H9 (cell line): ENCODE measurements at regions not wholly inside any gene's neighbourhood (a gene's known extent, or its start where the extent isn't known, plus 50 kb on each side); places are given as distances from the start of the nearest gene placed in this dataset.

Experiments used
- DNase-seq: peaks from one replicate; pipeline ENCODE4 v3.0.0-alpha.2; 2017
- H2AFZ ChIP-seq: one replicate; pipeline ENCODE4 v1.6.1; 2013; ENCODE audit warnings: mild to moderate bottlenecking, low read length, control low read depth, moderate library complexity
- H2AK5ac ChIP-seq: 2 replicates; pipeline ENCODE4 v1.6.1; 2013; ENCODE audit warnings: low read length, control low read depth, mixed read lengths; ENCODE audit not compliant: insufficient read length
- H2BK120ac ChIP-seq: one replicate; pipeline ENCODE4 v1.6.1; 2013; ENCODE audit warnings: low read depth, mild to moderate bottlenecking, low read length, control low read depth, inconsistent platforms; ENCODE audit not compliant: poor library complexity, severe bottlenecking
- H2BK12ac ChIP-seq: 2 replicates; pipeline ENCODE4 v1.6.1; 2013; ENCODE audit warnings: low read length, control low read depth, mixed read lengths, low read depth; ENCODE audit not compliant: insufficient read length
- H2BK15ac ChIP-seq: 2 replicates; pipeline ENCODE4 v1.6.1; 2013; ENCODE audit warnings: low read depth, low read length, control low read depth
- H2BK20ac ChIP-seq: one replicate; pipeline ENCODE4 v1.6.1; 2013; ENCODE audit warnings: low read depth, mild to moderate bottlenecking, low read length, control low read depth, inconsistent platforms; ENCODE audit not compliant: poor library complexity, severe bottlenecking
- H2BK5ac ChIP-seq: 2 replicates; pipeline ENCODE4 v1.6.1; 2013; ENCODE audit warnings: low read length, control low read depth, mixed read lengths; ENCODE audit not compliant: insufficient read length
- H3K14ac ChIP-seq: 2 replicates; pipeline ENCODE4 v1.6.1; 2013; ENCODE audit warnings: low read length, control low read depth; ENCODE audit not compliant: insufficient read depth
- H3K18ac ChIP-seq: 2 replicates; pipeline ENCODE4 v1.6.1; 2013; ENCODE audit warnings: low read depth, mild to moderate bottlenecking, mixed read lengths, low read length, control low read depth; ENCODE audit not compliant: insufficient read length
- H3K23ac ChIP-seq: 2 replicates; pipeline ENCODE4 v1.6.1; 2013; ENCODE audit warnings: low read length, control low read depth, mixed read lengths, low read depth; ENCODE audit not compliant: insufficient read length
- H3K23me2 ChIP-seq: 2 replicates; pipeline ENCODE4 v1.6.1; 2013; ENCODE audit warnings: low read depth, mild to moderate bottlenecking, mixed read lengths, low read length, control low read depth; ENCODE audit not compliant: insufficient read length, poor library complexity, severe bottlenecking
- H3K27ac ChIP-seq: 2 replicates; pipeline ENCODE4 v1.5.1; 2013; ENCODE audit warnings: low read length, control low read depth, mixed read lengths, low read depth; ENCODE audit not compliant: insufficient read length
- H3K27me3 ChIP-seq: 2 replicates; pipeline ENCODE4 v1.6.1; 2013; ENCODE audit warnings: low read length, control low read depth, inconsistent platforms; ENCODE audit not compliant: insufficient read depth
- H3K4ac ChIP-seq: 2 replicates; pipeline ENCODE4 v1.6.1; 2013; ENCODE audit warnings: low read depth, mild to moderate bottlenecking, control low read depth, inconsistent platforms, low read length, moderate library complexity
- H3K4me1 ChIP-seq: 2 replicates; pipeline ENCODE4 v1.6.1; 2013; ENCODE audit warnings: low read length, control low read depth, inconsistent platforms; ENCODE audit not compliant: insufficient read depth
- H3K4me2 ChIP-seq: 2 replicates; pipeline ENCODE4 v1.6.1; 2013; ENCODE audit warnings: low read length, control low read depth, mixed read lengths; ENCODE audit not compliant: insufficient read length, insufficient read depth
- H3K56ac ChIP-seq: 2 replicates; pipeline ENCODE4 v1.6.1; 2013; ENCODE audit warnings: low read depth, mild to moderate bottlenecking, mixed read lengths, low read length, control low read depth; ENCODE audit not compliant: insufficient read length
- H3K79me1 ChIP-seq: 2 replicates; pipeline ENCODE4 v1.6.1; 2013; ENCODE audit warnings: low read depth, mild to moderate bottlenecking, moderate library complexity, low read length, control low read depth, inconsistent platforms; ENCODE audit not compliant: insufficient read depth, poor library complexity, severe bottlenecking
- H3K79me2 ChIP-seq: 2 replicates; pipeline ENCODE4 v1.6.1; 2013; ENCODE audit warnings: low read length, control low read depth, inconsistent platforms; ENCODE audit not compliant: insufficient read depth
- H3K9ac ChIP-seq: 2 replicates; pipeline ENCODE4 v1.6.1; 2013; ENCODE audit warnings: low read length, control low read depth, mixed read lengths; ENCODE audit not compliant: insufficient read length; ENCODE audit errors: extremely low read depth
- H3K9me3 ChIP-seq: one replicate; pipeline ENCODE4 v1.6.1; 2013; ENCODE audit warnings: low read depth, low read length, inconsistent platforms; ENCODE audit not compliant: control insufficient read depth
- H3T11ph ChIP-seq: one replicate; pipeline ENCODE4 v1.6.1; 2013; ENCODE audit warnings: mild to moderate bottlenecking, low read length, control low read depth, inconsistent platforms
- H4K20me1 ChIP-seq: one replicate; pipeline ENCODE4 v1.6.1; 2013; ENCODE audit not compliant: control insufficient read depth, insufficient read length, insufficient read depth
- H4K5ac ChIP-seq: 2 replicates; pipeline ENCODE4 v1.6.1; 2013; ENCODE audit warnings: low read depth, mild to moderate bottlenecking, mixed read lengths, low read length, control low read depth; ENCODE audit not compliant: insufficient read length
- H4K8ac ChIP-seq: replicated peaks from 2 replicates; pipeline ENCODE4 v1.6.1; 2013; ENCODE audit warnings: low read length, control low read depth, mixed read lengths, low read depth; ENCODE audit not compliant: insufficient read length
- H4K91ac ChIP-seq: 2 replicates; pipeline ENCODE4 v1.6.1; 2013; ENCODE audit warnings: low read depth, mild to moderate bottlenecking, moderate library complexity, mixed read lengths, low read length, control low read depth; ENCODE audit not compliant: insufficient read length
- H3K27ac Mint-ChIP-seq, 3 experiments: 2 replicates in 2 of 3; 3 replicates in 1 of 3; pipeline ENCODE4 v1.8.0; 2020 to 2021; ENCODE audit warnings: mixed read lengths in 3 of 3, mild to moderate bottlenecking in 1 of 3, moderate library complexity in 1 of 3
- H3K27me3 Mint-ChIP-seq: 2 replicates; pipeline ENCODE4 v1.8.0; 2021; ENCODE audit warnings: low read depth, mild to moderate bottlenecking, moderate library complexity, mixed read lengths
- H3K36me3 Mint-ChIP-seq, 3 experiments: 2 replicates in 2 of 3; 3 replicates in 1 of 3; pipeline ENCODE4 v1.8.0; 2020 to 2021; ENCODE audit warnings: low read depth in 3 of 3, mixed read lengths in 3 of 3; ENCODE audit not compliant: insufficient read depth in 1 of 3
- H3K4me1 Mint-ChIP-seq, 2 experiments: 2 replicates each; pipeline ENCODE4 v1.8.0; 2020; ENCODE audit warnings: mixed read lengths in 2 of 2
- H3K4me3 Mint-ChIP-seq, 2 experiments: 2 replicates in 1 of 2; 3 replicates in 1 of 2; pipeline ENCODE4 v1.8.0; 2020 to 2021; ENCODE audit warnings: mild to moderate bottlenecking in 2 of 2, mixed read lengths in 2 of 2, moderate library complexity in 1 of 2
- H3K9me3 Mint-ChIP-seq, 2 experiments: 2 replicates in 1 of 2; 3 replicates in 1 of 2; pipeline ENCODE4 v1.8.0; 2020; ENCODE audit warnings: mild to moderate bottlenecking in 2 of 2, mixed read lengths in 2 of 2, moderate library complexity in 1 of 2
- CTCF ChIP-seq: fragments of 200-600 bp; sonication (generic); conservative IDR thresholded peaks from 3 replicates; pipeline ENCODE4 v1.8.0; 2021; ENCODE audit warnings: antibody characterized with exemption, mild to moderate bottlenecking
- WGBS: extraction: QIAGEN DNeasy Blood & Tissue Kit; methylation state at CpG from one replicate; pipeline ENCODE4 v1.1.7; 2013; ENCODE audit warnings: missing lambda C conversion rate, low lambda C conversion rate, mixed read lengths; ENCODE audit not compliant: insufficient read length; ENCODE audit errors: extremely low coverage; 5-methylcytosine and 5-hydroxymethylcytosine counted together

GRCh38 chr7:115630049-115630448 is 400.5 kb downstream of the TFEC start:
- no peak overlapping the region for H3K4me2 ChIP-seq
- H2BK120ac ChIP-seq: no peak overlapping the region
- H3K36me3 Mint-ChIP-seq: no peaks in the 10 kb centered on the region; a peak in 1 of 7 replicates

More at GRCh38 chr7:115630049-115630448, 400.5 kb downstream of the TFEC start:
- Histone ChIP-seq H3K79me2 (no peaks in the 10 kb centered on the region), H3K23ac (no peak overlapping the region), H4K20me1 (no peaks in the 10 kb centered on the region), H3K14ac (no peak overlapping the region), H3T11ph (no peak overlapping the region), H4K5ac (no peak overlapping the region), H2AK5ac (no peak overlapping the region), H4K8ac (no peak overlapping the region), H3K18ac (no peak overlapping the region), H3K79me1 (no peaks in the 10 kb centered on the region), H3K27me3 (no peaks in the 10 kb centered on the region), H2BK20ac (no peak overlapping the region), H3K9me3 (no peaks in the 10 kb centered on the region), H2BK5ac (no peak overlapping the region), H3K23me2 (no peaks in the 10 kb centered on the region), H2BK12ac (no peak overlapping the region), H4K91ac (no peak overlapping the region), H3K9ac (no peak overlapping the region), H3K4me1 (no peaks in the 10 kb centered on the region), H3K27ac (no peak overlapping the region), H3K4ac (no peak overlapping the region), H2BK15ac (no peak overlapping the region), H3K56ac (no peak overlapping the region), H2AFZ (no peak overlapping the region)
- Mint-ChIP-seq H3K4me3 (no peak overlapping the region), H3K9me3 (no peaks in the 10 kb centered on the region), H3K27me3 (no peaks in the 10 kb centered on the region), H3K4me1 (no peaks in the 10 kb centered on the region), H3K27ac (no peak overlapping the region)
- no CpG with 5 or more reads among the region's 4 CpGs for WGBS
- DNase-seq: no peak
- TF ChIP-seq CTCF: no peak
